NCI-H146 treated with DMSO at 0.1 percent for 48 hours (cell line): ENCODE measurements at regions not wholly inside any gene's neighbourhood (a gene's known extent, or its start where the extent isn't known, plus 50 kb on each side); places are given as distances from the start of the nearest gene placed in this dataset.

ENCODE experiments used
- DNase-seq: peaks from one replicate; lab custom pipeline; 2025; ENCODE audit not compliant: unreplicated experiment; lab: John Stamatoyannopoulos, UW

DNA sequence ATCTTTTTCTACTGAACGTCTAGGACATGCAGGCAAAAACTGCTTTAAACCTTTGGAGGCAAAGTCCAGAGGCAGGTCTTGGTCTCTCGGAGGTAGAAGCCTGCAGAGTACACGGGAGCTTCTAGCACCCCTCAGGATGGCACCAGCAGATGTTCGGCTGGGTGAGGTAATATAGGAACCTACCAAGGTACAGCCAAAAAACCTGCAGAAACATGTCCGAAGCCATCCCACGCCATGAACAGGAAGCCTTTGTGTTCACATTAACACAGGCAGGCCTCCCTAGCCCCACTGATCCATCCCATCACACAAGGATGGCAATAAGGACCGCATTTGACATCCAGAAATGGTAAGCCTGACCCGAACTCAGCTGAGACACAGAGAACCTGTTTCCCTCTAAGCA, 157.9 kb upstream of the HES1 start:
- DNase-seq: no peak

DNA sequence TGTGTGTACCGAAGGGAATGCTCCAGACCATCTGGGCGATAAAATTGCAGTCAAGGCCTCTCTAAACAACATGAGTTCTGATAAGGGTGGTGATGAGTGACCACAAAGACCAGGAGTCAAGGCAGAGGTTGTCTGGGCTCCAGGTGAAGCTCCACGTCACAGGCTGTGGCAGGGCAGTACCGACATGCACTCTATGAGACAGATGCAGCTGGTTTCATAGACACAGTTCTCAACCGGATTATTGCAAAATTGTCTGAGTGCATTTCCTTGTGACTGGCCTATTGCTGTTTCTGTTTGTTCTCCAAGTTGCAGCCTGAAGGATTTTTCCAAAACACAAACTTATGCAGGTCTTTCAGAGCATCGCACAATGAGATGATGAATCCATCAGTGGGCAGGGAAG, 157.5 kb upstream of the HES1 start:
- DNase-seq: no peak

DNA sequence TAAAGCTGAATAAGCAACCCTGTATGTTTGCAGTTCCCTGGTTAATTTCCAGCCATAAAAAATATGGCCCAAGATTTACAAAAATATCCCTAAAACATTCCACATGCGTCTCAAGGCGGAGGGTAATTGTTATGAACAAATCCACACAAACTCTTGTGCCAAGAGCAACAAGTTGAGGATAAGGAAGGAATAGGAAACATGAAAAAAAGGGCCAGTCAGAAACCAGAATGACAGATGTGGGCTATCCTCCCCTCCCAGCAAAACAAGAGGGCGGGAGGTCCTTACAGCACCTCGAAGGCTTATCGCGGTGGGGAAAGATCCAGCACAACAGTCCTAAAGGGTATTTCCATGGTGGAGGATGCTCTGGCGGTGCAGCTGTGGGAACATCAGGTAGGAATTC, 155.6 kb upstream of the HES1 start:
- DNase-seq: no peak

DNA sequence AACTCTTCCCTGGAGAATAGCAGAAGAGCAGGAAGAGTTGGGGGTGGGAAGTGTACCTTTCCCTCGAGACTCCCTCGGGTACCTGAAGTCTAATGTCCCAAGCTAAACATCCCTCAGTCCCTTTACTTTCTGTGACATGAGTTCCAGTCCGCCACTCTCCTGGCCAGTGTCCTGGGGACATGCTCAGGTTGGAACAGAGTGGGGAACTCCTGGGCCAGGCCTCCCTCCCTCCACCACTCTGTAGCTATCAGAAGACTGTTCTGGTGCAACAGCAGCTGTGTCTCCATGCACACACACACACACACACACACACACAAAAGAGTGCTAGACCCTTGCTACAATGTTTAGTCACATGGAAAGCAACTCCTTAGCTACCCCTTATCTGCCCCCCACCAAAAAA, 155.0 kb upstream of the HES1 start:
- no peak for DNase-seq

DNA sequence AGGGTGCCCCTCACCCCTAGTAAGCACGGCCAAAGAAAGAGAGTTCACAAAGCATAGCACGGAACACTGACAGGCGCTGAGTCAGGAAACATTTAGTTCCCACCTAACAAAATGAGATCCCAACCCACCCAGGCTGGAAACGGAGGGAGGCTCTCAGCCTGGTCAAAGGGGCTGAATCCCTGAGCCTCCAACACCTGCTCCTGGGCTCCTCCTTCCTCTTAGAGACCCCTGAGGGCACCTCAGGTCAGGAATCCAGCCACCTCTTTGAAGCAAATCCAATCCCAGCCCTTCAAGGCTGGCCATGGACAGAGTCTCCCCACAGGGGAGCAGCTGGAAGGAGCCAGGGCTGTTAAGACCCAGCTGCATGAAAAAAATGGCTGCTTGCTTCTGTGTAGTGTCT, 154.4 kb upstream of the HES1 start:
- DNase-seq: no peak

DNA sequence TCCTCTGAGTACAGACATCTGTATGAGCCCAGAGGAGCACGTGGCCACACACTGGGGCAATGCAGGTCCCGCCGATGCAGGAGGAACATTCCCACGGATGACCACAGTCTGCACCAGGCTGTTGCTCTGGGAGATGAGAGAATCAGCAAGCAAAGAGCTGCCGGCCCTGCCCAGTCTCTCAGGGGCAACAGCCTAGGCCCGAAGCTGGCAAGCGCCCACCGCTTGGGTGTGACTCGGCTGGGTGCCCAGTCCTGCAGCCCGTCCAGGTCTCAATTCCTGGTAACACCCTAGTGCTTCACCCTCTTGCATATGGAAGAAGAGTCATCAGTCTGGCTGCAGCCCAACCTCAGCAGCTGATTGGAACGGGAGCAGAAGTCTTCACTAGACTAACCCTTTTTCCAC, 153.7 kb upstream of the HES1 start:
- DNase-seq: no peak

DNA sequence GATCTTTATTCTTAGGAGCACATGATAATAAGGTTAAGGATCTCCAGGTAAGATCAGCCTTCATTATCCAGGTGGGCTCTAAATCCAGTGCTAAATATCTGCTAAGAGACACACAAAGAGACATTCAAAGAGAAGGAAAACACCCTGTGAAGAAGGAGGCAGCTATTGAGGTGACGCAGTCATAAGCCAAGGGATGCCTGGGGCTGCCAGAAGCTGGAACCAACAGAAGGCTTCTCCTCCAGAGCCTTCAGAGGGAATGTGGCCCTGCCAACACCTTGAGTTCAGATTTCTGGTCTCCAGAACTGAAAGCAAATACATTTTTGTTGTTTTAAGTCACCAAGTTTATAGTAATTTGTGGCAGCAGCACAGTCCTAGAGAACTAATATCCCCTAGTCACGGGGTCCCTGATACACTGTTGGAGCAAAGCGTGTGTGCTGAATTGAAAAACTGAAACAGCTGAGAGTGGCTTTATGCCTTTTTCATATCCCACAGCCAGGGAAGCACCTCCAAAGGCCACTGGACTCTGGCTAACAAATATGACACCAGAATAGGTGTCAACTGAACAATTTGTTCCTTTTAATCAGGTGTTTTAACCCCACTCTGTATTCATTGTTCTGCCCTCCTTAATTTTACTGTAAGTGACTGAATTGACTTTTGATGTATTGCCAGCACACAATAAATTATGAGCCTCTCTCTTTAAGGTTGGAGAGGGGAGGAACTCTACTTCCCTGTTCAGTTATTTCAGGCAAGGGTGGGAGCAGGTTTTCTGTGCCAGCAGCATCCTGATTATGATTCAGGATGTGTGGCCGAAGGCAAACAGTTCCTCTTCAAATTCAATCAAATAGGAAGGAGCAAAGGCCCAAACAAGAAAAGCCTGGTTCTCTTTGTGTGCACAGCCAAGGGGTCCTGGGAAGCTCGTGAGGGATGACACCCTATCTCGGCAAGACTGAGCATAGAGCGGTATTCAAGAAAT, 151.8 kb upstream of the HES1 start:
- no peak for DNase-seq

DNA sequence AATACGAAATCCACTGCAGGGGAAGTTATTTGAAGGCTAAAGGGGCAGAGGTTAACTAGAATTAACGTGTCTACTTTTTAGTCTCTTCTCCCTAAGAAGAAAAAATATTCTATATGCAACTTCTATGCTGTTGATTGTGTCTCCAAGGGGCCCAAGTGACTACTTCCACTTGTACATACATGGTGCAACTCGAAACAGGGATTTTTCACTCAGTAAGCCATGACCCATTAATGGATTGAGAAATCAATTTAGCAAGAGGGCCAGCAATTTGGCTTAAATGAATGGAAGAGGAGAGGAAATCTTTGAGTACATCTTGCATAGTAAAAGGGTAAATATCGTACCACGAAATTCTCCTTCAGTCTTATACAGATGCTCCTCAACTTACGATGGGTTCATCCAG, 151.1 kb upstream of the HES1 start:
- DNase-seq: no peak

DNA sequence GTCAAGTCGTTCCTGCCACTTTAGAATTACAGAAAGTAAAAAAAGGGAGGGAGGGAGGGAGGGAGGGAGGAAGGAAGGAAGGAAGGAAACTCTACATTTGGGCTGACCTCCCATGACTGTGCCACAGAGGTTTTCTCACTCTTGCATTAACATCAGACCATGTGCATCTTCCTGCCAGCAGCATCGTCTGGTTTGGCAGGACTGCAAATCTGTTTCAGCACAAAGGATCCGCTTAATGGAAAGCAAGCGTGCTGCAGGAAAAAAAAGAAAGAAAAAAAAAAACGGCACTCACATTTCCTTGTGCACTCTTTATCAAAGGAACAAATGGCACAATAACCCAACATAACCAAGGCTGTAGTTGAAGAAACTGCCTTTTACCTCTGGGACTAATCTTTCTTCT, 148.8 kb upstream of the HES1 start:
- DNase-seq: no peak

DNA sequence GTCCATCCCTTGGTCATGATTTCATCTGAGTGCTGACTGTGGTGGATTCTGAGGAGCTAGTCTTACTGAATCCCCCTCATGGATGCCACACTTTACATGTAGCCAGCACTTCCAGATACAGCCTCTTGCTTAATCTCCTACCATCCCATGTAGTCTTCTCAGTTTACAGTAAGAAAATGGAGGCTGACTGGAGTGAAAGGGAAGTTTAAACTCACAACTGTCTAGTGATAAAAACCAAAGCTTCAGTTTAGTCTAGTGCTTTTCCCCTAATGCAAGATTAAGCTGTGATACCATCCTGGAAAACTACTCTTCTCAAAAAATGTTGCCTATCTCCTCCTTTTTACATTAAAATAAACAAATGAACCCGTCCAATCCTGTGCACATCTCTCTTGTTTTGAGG, 146.8 kb upstream of the HES1 start:
- DNase-seq: no peak

DNA sequence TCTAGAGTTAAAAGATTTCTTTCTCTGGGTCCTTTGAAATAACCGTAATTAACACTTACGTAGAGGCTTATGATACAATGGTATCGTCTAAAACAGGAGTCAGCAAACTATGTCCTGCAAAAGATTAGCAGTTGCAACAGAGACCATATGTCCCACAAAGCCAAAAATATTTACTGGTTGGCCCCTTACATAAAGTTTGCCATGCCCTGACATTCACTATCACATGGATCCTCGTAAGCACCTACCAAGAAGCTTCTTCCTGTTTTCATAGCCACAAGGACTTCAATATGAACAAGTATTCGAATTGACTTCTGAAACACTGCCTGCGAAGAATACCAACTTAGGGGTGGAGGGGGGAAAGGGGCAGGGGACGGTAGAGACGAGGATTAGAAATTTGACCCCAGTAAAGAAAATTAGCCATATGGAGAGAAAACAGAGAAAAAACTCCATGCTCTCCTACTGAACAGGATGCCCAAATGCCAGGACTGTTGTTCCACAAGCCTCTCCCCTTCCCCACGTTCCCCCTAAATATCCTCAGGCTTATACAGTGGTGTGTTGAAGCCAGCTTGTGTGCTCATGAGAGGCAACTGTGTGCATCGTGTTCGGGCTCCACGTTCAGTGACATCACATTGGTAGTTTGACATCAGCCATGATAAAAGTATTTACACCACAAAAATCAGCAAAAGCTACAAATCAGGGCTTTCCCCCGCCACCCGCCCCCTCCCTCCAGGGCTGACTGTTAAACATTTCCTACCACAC, 144.1 kb upstream of the HES1 start:
- no peak for DNase-seq

DNA sequence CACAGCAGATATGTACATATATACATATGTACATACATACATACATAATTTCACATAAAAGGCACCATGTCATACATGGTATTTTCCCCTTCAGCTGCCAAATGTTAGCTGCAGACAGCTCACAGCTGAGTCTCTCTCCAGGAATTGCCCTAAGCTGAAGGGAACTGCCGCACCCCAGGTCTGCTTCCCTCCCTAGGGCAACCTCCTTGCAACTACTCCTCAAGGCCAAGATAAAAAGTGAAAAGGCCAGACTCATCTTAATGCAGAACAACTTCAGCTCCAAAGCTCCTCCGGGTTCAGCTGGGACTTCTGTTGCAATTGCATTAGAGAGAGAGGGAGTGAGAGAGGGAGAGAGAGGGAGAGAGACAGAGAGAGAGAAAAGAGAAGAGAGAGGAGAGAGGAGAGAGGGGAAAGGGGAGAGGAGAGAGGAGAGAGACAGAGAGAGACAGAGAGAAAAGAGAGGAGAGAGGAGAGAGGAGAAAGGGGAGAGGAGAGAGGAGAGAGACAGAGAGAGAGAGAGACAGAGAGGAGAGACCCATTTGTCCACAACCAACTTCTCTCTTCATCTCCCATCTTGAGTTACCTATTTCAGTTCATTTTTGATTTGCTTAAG, 143.4 kb upstream of the HES1 start:
- DNase-seq: no peak

DNA sequence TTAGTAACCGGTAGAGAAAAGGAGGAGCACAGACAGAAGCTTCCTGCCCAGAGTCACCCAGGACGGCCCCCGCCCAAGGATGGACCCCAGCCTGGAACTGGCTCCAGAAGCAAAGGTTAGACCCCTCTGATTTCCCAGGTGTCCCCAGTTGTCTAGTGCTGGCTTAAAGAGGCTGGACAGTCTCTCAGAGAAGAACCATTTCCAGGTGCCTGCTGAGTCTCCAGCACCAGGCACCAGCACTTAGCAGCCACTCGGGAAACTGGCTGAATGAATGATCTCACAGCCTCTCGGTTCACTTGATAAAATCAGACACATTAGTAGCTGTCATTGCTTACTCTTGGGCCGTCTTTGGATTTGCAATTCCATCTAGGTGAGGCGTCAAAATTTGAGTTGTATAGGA, 139.7 kb upstream of the HES1 start:
- DNase-seq: no peak

DNA sequence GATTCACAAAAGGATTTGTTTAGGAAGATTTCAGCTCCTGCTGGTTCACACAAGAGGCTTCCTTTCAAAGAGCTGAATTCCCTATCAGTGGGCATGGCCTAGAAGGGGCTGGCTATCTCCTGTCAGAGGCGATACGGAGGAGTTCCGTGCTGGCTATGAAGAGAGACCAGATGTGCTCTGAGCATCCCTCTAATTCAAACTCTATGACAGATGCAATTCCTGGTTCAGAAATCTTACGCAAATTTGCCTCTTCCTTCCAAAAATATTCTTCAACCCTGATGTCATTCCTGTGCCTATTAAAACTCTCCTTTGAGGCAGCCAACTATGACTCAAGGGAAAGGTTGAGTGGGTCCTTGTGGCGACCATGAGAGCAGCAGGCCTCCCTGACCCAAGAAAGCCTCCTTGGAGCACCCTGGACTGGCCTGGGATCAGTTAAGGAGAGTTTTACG, 139.3 kb upstream of the HES1 start:
- no peak for DNase-seq

DNA sequence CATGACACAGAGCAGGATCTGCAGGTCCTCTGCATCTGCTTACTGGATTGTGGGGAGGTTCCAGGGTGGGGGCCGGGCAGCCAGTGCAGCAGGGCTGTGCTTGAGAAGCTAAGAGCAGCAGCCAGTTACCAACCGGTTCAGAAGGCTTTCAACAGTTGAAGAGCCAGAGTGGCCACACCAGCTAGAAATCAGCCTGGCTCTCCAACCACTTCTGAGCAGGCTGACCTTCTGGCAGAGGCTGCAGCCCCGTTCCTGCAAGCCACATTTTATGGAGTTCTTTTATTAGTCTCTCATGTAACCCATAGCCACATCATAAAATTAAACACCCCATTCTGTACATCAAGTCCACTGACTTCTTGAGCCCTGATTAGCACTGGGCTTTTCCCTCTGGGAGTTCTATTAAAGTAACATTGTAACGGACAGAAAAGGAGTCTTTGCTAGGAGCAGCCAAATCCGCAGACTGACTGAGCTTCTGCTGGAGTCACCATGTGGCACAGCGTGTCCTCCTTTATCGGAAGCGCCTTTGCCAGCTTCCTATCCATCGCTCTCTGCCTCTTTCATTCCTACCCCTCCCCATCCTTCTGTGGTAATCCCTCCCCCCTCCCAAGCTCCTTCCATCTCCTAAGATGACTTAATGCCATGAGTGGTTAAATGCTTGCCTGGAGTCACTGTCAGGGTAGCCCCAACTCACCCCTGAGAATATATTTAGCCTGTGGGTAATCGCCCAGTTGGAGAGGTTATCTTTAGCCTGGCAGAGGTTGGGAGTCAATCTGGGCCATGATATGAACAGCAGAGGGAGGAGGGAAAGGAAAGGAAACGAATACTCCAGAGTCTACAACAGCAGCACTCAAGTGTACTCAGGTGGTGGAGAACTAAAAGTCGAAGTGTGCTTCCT, 138.5 kb upstream of the HES1 start:
- no peak for DNase-seq

DNA sequence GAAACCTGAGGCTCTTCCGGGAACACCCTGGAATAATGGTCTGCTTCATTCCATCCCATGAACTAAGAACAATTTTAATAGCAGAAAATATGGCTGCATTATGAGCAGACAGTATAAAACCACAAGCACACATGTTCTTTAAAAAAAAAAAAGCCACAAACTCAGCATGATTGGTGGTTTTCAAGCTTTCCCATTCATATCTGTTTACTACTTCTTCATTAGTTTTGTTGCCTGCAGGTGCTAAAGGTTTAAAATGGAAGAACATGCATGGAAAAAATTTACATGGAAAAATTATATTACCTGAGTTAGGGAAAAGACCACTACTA, 137.9 kb upstream of the HES1 start:
- no peak for DNase-seq

DNA sequence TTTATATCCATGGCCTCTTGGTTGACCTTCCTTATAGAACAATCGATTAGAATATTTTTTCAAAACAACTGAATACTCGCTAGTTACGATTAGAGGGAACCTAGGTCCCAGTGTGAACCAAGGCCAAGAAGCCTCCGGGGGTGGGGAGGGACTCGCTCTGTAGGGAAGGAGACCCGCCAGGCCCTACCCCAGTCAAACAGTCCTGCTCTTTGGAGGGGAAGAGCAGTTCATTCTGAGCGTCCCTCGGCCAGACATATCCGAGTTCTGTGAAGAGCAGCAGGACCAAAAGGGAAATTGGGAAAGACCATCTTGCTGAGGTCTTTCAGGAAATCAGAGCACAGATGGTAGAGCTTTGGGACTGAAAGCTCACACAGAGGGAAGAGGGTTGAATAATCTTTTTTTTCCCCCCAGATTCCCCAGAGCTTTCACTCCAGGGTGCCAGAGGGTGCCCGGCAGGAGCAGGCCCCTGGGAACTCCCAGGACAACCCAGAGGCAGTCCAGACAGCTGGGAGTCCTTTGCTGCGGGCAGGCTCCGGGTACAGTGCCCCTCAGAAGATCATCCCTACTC, 137.2 kb upstream of the HES1 start:
- DNase-seq: no peak

DNA sequence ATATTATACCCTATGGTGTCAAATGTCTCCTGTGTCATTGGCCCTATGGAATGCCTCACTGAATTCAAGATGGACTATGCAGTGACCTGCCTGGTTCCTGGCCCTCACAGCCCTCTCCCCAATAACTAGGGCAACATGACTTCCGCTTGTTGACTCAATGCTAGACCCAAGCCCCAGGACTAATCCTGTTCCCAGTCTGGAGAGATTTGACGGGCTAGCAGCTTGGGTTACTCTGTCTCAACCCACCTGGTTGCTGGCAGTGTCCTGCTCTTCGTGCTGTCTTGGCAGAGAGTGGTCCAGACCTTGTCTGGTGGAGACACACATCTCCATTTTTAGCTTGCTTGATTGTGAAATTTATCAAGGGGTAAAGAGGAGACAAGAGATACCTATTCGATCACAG, 135.8 kb upstream of the HES1 start:
- DNase-seq: no peak

DNA sequence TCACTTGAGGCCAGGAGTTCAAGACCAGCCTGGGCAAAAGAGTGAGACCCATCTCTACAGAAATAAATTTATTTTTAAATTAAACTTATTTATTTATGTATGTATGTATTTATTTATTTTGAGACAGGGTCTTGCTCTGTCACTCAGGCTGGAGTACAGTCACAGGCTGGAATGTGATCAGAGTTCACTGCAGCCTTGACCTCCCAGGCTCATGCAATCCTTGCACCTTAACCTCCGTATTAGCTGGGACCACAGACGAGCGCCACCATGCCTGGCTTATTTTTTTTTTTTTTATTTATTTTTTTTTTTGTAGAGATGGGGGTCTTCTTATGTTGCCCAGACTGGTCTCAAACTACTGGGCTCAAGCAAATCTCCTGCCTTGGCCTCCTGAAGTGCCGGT, 135.2 kb upstream of the HES1 start:
- no peak for DNase-seq

DNA sequence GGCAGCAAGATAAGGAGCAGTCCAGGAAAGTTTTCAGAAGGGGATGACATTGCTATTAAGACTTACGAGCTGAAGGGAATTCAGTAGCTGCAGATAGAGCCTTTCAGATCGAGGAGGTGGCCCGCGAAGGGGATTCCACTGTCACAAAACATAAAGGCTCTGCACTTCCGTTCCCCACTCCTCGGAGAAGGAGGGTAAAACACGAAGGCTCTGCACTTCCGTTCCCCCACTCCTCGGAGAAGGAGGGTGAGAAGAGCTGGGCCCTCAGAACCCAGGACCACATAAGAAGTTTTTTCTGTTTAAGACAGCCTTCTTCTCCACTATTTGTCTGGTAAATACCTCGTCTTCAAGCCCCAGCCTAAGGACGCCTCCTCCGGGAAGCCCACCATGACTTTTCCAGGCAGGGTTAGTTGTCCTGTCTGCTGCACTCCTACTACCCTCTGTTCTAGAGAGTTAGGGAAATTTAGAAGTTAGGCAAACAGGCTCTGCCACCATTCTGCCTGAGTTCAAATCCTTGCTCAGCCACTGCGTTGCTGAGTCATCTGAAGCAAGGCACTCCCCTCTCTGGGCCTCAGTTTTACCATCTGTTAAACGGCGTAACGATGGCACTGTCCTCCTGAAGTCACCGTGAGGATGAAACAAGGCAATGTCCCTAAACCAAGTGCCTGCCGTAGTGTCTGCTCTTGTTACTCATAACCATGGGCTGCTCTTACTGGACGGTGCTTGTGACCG, 134.1 kb upstream of the HES1 start:
- DNase-seq: no peak
